Hematopoietic multipotent progenitor cell treated with erythropoietin and hydrocortisone succinate and interleukin-3 and kit ligand, for 17 days (in vitro differentiated cells): ENCODE measurements at regions not wholly inside any gene's neighbourhood (a gene's known extent, or its start where the extent isn't known, plus 50 kb on each side); places are given as distances from the start of the nearest gene placed in this dataset.
"Not testable (repeated sequence)": the region's sequence is repeated elsewhere in the genome, so short reads cannot be mapped to it uniquely, and the experiment has no call there.

ENCODE experiments used
- DNase-seq: peaks from one replicate; pipeline ENCODE4 v3.0.0-alpha.2; 2015; ENCODE audit warnings: low spot score

DNA sequence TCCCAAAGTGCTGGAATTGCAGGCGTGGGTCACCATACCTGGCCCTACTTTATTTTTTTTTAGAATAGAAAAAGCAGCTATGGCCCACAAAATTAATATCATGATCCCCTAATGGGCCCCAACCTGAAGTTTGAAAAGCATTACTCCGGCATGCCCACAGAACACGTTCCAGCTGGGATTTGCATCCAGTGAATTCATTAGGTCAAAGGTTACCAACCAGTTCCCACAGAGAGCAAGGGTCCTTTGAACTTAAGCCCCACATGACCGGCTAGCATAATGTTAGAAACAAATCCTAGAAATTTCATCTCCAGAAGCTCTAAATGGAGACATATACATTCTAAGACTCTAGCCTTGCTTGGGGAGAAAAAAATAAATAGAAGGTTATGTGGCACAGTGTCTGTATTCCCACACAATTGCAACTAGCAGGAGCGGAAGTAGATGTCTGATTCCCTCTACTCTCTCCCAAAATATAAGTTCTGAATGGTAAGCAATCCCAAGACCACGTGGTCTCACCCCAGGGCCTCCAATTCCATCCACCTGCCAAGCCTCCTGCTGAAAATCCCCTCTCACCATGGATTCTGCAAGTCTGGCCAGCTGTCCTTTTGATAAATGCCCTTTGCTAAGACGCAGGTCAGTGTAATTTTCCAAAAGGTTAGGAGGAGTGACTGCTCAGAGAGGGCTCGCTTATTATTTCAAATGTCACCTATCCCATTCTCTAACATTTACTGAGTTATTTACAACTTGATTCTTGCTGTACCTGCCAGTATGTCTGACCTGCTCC, 395.8 kb downstream of the NPIPA8 start:
- no peak for DNase-seq

DNA sequence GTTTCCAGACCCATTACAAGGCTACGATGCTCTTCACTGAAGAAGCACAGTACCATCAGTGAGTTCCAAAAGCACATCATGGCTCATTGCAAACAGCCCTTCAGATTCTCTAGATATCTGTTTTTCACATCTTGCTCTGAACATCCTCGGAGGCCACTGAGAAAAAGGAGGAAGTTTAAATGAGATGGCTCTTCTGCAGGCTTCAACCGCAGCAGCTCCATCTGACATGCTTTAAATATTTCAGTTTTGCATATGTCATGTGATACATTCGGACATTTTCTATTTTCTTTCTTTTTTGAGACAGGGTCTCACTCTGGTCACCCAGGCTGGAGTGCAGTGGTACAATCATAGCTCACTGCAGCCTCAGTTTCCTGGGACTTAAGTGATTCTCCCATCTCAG, 396.8 kb downstream of the NPIPA8 start:
- no peak for DNase-seq

DNA sequence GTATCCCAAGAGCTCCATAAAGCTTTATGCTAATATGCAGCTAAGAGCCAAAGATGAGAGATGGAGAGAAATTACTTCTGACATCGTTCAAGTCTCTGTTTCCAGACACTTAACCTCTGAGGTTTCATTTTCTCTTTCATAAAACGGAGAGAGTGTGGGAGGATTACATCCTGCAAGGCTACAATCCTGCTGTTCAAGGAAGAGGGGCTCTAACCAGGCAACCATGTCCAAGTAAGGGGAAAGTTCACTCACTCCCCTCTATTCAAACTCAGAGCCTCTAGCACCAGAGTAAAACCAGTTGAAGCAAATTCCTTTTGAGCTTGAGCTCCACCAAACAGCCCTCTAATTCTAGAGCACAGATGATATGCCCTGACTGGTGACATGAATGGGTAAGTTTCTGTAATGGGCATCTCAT, 397.4 kb downstream of the NPIPA8 start:
- DNase-seq = no peak

DNA sequence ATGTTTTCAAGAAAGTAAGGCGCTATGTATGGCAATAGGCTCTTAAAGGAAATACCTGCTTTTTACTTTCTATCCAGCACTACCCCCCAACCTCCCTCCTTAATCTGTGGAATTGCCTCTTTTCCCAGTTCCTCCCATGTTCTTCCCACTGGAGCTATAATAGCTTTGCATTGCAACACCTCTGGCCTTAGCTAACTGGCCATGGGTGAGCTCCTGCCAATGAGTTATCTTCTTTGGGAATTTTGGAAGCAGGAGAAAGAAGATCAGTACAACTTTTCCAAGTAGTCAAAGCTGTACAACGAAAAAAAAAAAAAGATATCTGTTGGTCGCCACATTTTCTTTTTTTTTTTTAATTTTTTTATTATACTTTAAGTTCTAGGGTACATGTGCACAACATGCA, 398.0 kb downstream of the NPIPA8 start:
- no peak for DNase-seq

DNA sequence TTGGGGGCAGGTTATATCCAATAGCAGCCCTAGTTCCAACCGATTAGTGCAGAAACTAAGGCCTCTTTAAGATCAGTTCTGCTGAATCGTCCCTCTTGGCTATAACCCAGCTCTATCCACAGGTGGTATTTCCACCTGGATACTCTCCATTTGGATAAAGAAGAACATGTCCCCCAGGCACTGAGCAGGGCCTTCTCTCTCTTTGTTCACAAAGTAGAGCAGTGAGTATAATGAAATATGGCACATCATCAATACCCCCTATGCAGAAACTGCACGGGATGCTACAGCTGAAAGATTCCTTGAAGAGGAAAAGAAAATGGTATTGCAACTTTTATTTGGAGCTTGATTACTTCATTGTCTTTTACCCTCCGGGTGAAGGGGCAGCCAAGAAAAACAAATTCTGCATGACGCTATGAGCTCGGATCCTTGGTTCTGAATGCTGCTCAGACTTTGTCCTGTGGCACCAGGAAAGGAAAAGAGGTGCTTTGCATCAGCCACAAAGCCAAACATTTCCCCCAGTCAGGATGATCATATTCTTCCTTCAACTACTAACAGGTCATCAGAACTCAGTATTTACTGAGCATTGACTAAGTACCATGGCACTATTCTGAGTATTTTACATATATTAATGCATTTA, 399.7 kb downstream of the NPIPA8 start:
- no peak for DNase-seq

DNA sequence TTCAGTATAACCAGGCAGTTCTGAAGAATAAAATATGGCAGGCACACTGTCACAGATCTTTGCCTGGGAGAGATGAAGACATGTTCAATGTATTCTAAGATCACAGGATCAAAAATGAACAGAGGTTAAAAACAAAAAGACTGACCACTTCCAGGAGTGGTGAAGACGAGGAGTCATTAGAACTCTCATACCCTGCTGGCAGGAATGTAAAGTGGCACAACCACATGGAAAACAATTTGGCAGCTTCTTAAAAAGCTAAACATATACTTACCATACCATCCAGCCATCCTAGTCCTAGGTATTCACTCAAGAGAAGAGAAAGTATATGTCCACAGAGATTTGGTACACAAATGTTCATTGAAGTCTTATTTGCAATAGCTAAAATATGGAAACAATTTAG, 406.3 kb downstream of the NPIPA8 start:
- DNase-seq = no peak

DNA sequence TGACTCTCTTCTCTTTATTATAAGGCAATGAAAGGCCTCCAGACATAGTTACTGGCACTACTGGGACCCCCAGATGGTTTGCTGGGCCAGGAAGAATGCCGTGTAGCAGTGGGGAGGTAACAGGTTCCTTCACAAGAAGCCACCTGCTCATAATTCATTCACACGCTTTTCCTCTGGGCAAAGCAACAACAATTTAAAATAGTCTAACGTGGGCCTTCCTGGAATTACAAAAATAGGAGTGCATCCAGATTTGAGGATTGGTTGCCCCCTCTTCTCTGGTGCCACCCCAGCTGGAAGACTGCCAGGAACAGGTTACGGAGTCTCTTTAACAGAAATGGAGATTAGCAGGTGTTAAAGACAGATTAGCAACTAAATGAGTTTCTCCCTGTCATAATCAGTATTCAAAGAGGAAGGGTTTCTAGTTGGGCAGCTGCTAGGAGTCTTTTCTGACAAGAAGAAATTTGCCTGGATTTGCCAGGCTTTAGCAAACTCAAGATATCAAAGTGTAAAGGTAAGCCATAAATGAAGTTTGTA, 409.6 kb downstream of the NPIPA8 start:
- DNase-seq = no peak

DNA sequence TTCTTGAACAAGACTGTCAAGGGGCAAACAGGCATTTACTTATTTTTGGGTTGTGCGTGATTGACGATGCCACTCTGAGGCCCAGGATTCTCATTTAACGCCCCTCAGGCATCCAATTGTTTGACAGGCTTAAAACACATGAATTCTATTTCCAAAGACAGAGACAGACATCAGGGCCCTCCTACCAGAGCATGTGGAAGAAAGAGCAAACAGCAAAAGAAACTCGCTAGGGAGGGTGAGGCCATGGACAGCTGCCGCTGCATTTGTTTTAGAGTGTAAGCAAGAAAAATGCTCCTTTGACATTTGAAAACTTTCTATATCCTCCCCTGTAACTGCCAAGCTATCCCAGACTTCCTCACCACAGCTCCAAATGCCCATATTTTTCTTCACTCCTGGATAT, 410.1 kb downstream of the NPIPA8 start:
- DNase-seq = no peak

DNA sequence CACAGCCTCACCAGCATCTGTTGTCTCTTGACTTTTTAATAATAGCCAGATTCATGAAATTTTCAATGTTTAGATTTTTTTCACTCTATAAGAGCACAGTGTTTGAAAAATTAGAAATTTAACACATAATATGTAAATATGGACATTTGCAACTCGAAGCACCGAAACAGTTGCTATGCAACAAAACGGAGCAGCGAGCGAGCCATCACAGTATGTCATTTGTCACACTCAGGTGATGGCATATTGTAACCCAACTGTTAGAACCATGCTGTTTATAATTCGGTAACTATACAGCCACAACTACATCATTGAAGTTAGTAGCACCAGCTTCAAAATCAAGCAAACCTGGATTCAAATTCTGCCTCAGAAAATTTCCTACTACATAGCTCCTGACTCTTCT, 410.8 kb downstream of the NPIPA8 start:
- DNase-seq = no peak

DNA sequence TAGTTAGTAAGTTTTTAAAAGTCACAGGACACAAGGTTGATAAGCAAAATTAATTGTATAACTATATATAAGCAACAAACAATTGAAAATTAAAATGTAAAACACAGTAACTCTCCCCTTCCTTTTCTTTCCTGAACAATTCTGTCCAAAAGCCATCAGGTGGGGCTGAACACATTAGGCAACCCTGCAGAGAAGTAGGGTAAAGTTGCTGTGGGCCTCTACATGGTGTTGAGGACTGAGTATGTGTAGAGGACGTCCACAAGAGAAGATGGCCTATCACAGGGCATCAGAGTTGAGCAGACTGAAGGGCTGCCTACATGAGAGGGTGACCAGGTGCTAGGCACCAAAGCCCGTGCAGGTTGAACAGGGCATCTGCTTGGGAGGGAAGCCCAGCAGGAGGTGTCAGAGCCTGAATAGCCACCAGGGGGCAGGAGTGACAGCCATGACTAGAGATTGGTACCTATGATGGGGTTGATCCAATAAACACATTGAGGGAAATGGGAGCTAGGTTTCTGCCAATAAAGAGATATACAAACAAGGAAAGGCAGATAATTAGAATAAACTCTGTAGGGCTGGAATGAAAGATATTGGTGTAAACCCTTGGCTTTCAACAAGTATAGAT, 415.1 kb downstream of the NPIPA8 start:
- peak; percentile 65 for DNase-seq

DNA sequence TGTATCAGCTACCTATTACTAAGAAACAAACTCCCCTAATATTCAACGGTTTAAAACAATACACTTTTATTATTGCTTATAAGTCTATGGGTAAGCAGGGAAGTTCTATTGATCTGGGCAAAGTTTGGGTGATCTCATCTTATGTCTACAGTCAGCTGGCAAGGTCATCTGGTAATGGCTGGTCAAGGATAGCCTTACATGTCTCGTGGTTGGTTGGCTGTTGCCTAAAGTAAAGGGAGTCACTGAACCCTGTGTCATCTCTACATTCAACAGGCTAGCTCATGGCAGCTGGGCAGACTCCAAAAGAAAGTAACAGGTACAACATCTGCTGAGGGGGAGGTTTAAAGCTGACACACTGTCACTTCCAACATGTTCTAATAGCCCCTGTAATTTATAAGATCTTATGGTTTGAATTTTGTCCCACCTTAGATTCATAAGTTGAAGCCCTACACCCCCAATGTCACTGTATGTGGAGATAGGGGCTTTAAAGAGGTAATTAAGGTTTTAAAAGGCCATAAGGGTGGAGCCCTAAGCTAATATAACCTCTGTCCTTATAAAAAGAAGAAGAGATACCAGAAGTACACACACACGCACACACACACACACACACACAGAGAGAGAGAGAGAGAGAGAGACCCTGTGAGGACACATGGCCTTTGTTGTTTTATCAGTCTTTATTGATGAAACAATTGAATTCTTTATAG, 419.1 kb downstream of the NPIPA8 start:
- DNase-seq = no peak

DNA sequence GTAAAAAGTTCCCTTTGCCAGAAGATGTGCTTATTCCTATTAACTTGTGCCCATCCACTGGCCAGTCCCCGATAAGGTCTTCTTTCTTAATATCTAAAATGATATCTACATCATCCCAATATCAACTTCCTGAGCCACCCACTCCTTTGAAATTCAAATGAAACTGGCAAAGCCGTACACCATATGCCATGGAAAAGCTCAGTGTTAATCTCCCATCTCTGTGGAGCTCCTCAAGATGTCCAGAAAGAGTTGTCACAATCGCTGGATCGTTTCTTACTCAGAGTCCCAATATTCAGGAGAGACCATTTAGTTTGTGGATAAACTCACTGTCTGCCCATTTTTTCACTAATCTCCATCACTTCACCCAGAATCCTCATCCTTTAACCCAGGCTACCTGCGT, 420.7 kb downstream of the NPIPA8 start:
- no peak for DNase-seq

DNA sequence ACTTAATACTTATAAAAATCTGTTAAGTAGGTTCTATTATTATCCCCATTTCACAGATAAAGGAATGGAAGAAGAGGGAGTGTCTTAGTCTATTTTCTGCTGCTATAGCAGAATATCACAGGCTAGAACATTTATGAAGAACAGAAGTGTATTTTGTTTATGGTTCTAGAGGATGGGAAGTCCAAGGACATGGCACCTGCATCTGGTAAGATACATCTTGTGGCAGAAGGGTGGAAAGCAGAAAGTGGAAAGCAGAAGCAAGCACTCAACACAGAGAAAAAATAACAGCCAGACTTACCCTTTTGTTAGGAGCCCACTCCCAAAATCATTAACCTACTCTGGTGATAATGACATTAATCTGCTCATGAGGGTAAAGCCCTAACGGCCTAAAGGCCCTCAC, 422.4 kb downstream of the NPIPA8 start:
- DNase-seq = no peak

DNA sequence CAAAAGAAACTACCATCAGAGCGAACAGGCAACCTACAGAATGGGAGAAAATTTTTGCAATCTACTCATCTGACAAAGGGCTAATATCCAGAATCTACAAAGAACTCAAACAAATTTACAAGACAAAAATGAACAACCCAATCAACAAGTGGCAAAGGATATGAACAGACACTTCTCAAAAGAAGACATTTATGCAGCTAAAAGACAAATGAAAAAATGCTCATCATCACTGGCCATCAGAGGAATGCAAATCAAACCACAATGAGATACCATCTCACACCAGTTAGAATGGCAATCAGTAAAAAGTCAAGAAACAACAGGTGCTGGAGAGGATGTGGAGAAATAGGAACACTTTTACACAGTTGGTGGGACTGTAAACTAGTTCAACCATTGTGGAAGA, 425.0 kb downstream of the NPIPA8 start:
- not testable (repeated sequence) for DNase-seq

DNA sequence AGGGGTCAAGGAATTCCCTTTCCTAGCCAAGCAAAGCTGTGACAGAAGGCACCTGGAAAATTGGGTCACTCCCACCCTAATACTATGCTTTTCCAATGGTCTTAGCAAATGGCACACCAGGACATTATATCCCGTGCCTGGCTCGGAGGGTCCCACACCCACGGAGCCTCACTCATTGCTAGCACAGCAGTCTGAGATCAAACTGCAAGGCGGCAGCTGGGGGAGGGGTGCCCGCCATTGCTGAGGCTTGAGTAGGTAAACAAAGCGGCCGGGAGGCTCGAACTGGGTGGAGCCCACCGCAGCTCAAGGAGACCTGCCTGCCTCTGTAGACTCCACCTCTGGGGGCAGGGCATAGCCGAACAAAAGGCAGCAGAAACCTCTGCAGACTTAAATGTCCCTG, 429.9 kb downstream of the NPIPA8 start:
- not testable (repeated sequence) for DNase-seq

DNA sequence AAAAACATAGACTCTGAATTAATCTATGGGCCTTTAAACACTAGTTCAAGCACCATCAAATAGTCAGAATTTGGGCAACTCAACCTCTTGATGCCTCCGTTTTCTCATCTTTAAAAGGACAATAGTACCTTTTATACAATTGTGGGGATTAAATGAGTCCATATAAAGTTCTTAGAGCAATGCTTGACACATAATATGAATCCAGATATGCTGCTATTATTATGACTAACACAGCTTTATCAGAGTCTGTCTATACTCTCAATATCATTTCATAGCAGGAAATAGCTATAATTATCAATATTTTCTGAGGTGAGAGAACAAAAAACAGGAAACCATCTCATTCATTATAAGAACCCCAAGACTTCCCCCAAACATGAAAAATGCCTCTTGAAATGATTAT, 430.5 kb upstream of the XYLT1 start:
- no peak for DNase-seq

DNA sequence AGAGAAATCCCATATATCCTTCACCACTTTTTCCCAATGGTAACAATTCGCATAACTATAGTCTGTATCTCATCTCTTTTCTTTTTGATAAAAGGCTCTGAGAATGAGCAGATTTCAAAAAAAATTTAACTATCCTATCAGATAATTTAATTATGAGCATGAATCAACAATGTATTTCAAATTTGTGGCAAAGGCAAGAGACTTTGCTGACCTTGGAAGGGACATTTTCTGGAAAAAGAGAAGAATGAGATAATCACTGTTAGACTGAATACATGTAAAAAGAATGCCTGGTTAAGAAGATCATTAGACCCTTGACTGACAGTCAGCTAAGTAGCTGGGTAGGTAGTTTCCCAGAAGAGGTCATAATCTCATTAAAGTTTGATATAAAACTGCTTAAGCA, 428.4 kb upstream of the XYLT1 start:
- DNase-seq = no peak

DNA sequence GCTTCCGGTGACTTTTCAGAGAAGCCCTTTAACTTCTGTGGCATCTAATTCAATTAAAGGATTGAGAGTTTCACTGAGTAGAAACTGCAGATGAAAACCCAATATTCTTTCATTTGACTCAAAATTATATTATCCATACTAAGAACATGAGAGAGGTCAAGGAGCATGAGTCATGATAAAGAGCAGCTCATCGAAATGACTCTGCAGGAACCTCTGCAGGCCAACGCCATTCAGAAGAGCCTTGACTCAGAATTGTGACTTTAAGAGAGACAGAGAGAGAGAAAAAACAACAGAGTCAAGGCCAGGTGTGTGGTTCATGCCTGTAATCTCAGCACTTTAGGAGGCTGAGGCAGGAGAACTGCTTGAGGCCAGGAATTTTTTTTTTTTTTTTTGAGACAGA, 417.2 kb upstream of the XYLT1 start:
- no peak for DNase-seq

DNA sequence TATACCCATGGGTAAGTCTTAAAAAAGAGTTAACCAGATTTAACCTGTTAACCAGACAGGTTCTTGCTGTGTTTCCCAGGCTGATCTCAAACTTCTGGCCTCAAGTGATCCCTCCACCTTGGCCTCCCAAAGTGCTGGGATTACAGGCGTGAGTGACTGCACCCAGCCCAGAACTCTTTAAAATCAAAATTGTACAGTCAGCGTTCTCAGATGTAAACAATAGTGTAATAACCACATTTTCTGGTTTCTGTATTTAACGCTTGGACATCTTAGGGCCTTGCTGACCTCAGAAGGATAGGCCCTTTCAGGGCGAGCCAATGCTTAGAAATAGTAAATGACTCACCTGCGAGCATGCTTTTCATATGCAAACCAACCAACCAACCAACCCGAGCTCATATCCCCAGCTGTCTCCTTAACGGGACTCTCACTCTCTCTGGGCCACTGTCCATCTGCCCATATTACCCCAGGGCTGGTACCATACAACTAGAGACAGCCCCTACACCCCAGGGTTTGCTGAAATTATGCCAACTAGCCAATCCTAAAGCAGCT, 415.0 kb upstream of the XYLT1 start:
- no peak for DNase-seq

DNA sequence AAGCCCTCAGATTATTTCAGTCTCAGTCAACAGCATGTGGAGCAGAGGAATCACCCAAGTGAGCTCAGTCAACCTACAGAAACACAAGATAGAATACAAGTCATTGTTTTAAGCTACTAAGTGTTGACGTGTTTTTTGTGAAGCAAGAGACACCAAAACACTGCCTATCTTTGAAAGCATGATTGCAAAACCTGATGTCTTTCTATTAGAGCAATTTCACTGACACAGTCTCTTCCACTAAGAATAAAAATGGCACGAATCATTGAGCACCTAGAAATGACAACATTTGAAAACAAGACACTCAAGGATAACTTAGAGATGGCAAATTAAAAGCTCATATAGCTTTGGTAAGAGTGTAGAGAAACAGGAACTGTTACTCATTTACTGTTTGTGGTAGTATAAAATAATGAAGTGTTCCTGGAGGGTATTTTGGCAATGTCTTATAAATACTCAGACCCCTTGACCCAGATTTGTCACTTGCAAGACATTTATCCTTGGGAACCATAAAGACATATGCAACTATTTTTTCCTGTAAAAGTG, 407.1 kb upstream of the XYLT1 start:
- no peak for DNase-seq

DNA sequence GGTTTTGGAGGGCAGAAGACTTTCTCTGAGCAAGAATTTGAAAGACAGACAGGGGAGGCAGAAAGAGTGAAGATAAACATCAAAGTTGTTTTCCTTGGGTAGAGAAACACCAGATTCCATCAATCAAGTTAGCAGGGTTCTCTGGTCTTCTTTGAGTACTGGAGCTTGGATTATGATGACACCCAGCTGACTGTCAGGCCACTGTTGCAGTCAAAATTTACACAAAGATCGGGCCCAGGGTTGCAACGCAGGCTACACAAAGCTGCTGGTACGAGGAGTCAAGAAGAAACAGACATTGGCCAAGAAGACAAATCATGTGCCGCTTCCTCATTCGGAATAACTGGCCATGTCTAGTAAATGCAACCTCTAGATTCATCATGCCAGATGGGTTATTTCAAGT, 396.2 kb upstream of the XYLT1 start:
- DNase-seq = no peak

DNA sequence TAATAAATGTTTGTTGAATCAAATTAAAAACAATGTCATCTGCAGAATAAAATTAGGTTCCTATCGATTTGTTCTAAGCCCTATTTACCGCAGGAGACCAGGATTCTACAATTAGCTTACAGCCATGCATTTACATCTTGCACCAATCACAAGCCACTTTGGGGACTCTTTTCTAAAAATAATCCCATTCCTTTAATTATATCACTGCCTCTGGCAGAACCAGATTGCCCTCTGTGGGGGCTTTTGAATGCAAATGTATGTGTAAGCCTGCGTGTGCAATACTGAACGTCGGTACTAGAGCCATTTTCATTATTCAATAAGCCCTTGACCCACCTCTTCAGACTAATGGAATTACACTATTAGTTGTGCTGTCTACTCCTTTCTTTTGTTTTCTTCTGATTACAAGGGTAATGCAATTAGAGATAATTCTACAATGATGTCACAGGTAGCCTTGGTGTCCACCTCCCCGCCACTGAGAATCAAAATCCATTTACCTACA, 391.3 kb upstream of the XYLT1 start:
- no peak for DNase-seq
